LoVo (cell line): ENCODE measurements at regions not wholly inside any gene's neighbourhood (a gene's known extent, or its start where the extent isn't known, plus 50 kb on each side); places are given as distances from the start of the nearest gene placed in this dataset.

Source experiments
- DNase-seq: peaks from one replicate; pipeline ENCODE4 v3.0.0-alpha.2; 2016; ENCODE audit warnings: low spot score

DNA sequence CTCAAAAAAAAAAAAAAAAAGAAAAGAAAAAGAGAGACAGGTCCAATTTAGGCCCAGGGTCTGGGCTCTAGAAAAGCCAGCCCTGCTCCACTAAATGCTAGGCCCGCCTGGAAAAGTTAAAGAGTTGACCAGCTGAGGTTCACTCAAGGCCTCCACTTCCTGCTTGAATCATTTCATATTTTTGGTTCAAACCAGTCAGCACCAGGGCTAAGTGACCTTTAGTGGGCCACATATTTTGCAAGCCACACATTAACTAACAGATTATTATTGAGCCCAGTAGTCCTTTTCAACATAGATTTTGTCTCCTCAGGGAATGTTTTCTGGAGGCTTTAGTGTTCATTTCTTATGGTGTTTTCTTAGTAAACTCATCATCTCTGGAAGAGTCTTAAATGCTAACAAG lies 156.6 kb downstream of the TLR4 start:
- DNase-seq, result no peak

DNA sequence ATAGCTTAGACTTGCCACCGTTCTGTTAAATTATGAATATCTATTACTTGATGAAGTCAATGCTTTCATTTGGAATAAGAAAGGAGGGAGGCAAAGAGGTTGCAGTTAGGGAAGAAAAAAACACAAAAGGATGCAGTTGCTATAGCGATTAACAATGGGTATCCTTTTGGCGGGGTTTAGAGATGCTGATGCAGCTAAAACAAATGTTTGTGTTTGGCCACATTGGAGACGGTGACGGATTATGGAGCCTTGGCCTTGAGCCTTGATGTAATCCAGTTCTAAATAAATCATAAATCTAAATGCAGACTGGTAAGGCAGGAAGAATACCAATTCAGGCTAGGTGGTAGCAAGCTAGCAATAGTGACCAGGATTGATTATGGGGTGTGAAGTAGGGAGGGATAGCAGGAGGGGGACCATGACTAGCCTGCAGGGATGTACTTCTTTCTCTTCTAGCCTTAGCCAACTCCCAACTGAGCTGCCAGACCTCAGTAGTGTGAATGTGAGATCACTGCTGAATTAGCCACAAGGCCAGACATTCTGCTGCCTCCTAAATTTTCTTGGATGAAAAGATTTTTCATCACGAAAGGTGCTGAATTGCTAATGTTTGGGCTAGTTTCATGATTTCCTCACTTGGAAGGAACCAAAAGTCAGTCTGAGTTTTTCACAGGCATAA lies 160.3 kb downstream of the TLR4 start:
- DNase-seq, result no peak

DNA sequence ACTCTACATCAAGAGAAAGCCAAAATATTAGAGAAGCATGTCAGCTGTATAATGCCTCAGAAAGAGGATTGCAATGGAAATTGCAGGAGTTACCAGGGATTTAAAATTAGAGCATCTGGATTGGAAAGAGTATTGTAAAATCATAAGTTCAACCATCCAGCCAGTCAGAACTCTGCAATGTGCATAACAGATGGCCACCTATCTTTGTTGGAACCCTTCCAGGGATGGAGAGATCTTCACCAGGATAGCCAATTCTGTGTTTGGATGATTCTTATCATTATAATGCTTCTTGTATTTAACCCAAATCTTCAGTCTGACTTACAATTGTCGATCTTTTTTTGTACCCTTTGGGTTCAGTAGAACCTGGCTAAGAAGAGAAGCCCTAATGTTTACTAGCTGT lies 164.4 kb downstream of the TLR4 start:
- no peak for DNase-seq

DNA sequence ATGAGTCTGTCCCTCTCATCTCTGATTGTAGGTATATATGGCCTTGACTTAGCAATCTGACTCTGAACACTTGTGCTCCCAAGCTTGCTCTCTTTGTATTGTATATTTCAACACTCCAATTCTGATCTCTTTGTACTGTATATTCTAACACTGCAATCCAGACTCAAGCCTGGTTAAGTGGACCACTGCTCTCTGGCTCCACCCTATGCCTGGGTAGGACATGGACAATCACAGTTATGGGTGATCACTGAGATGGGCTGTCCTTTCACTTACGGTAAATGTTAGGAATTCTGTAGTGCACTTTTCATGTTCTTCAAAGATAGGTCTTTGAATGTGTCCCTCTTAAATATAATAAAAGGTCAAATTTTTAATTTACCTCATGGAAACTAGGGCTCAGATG lies 165.1 kb downstream of the TLR4 start:
- no peak for DNase-seq

DNA sequence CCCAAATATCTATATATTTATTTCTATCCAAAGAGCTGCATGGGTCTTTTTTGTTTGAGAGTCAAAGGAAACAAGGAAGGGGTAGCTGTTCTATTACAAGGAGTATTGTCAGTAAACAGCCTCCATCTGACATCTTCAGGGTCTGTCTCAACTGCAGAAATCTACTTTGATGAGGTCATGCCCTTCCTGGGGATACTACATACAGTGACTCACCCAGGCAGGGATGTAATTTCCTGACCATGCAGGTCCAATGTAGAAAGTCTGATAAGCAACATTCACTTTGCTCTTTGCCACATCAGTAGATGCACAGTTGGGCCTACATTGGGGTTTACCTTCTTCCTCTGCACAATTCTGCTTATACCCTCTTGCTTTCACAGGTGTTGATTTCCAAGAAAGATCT lies 165.5 kb downstream of the TLR4 start:
- DNase-seq, result no peak

DNA sequence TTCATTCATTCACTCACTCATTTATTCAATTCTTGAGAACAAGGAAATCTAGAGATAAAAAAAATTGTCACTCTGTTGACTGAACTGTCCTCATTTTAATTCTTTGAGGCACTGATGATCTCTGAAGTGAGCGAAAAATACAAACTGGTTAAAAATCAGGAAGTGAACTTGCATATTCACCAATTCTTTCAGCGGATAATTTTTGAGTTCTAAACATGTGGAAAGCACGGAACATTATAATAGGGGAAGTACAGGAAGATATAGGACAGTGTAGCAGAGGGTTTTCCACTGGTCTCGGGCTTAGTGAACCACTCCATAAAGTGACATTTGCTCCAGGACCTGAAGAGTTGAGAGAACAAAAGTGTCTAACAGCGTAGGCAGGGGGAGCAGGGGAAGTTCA lies 169.5 kb downstream of the TLR4 start:
- no peak for DNase-seq

DNA sequence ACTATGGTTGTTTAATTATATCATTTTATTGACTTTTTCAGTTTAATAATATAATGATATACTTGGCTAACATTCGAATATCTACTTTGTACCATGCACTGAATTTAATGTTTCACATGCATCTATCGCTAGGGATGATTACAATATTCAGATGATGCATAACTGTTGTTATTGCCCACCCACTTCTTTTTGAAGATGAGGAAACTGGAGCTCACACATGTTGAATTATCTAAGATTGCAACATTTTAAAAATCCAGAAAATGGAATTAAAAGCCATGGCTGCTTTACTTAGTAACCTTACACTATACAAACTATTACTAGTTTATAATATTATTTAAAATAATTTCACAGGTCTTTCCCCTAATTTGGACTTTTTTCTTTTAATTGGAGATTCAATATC lies 171.7 kb downstream of the TLR4 start:
- no peak for DNase-seq

DNA sequence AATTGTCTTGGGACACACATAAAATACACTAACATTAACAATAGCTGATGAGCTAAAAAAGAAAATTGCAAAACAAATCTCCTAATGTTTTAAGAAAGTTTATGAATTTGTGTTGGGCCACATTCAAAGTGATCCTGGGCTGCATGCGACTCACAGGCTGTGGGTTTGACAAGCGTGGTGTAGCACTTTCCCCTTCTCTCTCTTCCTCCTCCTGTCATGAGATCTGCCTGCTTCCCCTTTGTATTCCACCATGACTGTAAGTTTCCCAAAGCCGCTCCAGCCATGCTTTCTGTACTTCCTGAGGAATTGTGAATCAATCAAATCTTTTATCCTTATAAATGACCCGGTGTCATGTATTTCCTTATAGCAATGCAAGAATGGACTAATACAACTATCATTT lies 178.0 kb downstream of the TLR4 start:
- DNase-seq, result no peak

DNA sequence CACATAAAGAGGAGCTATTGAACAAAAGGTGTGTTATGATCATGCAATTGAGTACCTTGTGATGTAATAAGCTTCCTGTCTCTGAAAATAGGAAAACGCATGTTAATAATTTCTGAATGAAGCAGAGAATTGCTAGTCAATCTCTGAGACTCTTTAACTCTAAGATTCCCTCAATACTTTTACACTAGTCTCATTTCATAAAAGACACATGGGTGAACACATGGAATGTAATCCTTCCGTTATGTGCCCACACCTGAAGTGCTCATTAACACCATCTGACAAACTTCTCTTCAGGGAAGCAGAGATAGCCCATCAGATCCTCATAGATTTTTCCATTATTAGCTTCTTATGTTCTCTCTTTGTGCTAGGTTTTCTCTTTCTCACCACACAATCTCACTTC lies 182.4 kb downstream of the TLR4 start:
- DNase-seq, result no peak

DNA sequence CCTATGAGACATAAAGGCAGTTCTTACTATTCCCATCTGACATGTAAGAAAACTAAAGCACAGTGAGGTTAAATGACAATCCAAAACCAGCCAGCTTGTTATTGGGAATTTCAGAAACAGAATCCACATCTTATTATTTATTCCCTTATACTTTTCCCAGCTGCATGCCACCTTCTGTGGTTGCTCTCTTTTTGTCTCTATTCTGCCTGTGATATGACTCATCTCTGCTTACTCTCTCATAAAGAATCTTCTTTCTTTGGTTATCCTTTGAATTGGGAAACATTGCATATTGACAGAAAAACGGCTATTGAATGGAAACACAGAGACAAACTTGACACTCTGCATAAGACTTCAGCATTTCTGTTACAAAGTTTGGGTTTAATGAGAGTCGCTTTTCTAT lies 183.2 kb downstream of the TLR4 start:
- DNase-seq, result no peak

DNA sequence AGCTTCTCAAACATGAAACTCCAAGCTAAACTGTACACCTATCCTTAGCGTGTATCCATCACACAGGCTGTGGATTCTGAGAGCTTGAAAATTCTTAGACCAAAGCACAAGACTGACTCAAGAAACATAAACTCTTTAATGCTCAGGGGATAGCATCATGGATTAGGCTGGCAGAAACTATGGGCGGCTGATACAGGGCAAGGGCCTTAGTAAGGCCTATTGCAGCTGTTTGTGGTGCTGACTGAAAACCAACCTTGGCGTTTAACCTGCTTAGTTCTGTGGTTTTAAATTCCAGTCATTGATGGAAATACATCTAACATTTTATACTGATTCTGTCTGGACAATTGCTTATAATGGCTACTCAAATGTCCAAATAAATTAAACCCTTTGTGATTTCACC lies 183.7 kb downstream of the TLR4 start:
- DNase-seq, result no peak

DNA sequence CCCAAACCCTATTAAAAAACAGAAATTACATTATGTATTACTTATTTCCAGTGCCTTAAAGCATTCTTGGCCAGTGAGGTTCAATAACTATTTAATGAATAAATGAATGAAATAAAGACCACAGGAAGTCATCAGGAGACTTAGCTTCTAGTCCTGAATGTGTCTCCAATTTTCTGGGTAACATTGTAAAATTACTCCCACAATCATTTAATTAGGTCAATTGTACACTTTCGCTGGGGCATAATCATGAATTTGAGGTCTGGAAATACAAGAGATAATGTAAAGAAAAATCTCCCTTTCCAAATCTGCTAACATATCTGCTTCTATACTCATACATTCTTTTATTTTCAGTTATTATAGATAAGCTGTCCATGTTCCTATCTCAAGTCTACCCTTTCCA lies 199.2 kb downstream of the TLR4 start:
- DNase-seq, result no peak

DNA sequence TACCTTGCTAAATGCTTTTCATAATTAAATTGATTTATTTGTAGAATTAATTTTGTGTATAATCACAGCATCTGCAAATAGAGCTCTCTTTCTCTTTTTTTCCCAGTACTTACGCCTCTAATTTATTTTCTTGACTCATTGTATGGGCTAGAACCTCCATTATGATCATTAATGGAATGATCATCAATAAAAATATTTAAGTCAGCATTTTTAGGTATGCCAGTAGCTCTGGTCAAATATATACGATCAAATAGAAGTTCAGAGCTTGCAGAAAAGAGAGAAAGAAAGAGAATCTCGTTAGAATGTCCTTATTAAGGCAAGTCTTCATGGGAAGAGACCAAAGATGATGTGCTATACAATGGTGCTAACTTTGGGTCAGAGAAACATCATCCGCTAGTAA lies 202.6 kb downstream of the TLR4 start:
- DNase-seq, result no peak

DNA sequence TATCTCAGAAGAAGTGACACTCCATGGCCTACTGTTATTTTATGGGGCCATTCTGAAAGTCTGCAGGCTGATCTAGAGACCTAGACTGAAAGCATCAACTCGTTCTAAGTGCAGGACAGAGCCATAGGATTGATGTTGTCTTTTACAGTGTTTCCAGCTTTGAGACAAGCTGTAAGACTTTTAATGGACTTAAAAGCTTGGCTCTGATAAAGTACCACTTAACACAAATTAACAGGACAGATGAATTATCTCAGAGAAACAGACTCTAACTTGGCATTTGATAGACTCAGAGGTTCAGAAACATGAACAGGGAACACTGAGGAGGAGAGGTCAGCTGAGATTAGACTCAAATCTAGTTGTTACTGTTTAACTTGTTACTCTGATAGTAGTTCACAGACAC lies 203.2 kb downstream of the TLR4 start:
- DNase-seq, result no peak

DNA sequence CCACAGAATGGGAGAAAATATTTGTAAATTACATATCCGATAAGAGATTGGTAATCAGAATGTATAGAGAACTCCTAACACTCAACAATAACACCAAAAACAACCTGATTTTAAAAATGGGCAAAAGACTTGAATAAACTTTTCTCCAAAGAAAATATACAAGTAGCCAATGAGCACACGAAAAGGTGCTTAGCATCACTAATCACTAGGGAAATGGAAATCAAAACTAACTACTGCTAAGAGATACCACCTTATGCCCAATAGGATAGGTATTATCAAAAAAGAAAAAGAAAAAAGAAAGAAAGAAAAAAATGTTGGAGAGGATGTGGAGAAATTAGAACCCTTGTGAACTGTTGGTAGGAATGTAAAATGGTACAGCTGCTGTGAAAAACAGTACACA lies 212.1 kb downstream of the TLR4 start:
- no peak for DNase-seq

DNA sequence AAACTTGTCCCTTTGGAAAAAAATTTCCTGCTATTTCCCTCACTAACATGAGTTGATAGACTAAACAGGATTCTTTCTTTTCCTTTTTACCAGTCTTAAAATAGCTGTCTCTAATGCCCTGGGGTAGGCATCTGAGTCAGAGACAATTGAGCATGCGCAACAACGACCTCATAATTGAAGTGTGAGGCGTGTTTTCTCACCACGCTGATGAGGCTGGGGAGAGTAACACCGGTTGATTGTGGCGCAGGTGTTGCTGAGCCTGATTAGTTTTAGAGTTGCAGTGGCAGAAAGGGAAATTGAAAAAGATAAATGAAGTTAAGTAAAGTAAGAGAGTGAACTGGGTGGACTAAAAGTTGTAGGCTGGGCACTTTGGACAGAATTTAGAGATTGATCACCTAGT lies 213.7 kb downstream of the TLR4 start:
- no peak for DNase-seq

DNA sequence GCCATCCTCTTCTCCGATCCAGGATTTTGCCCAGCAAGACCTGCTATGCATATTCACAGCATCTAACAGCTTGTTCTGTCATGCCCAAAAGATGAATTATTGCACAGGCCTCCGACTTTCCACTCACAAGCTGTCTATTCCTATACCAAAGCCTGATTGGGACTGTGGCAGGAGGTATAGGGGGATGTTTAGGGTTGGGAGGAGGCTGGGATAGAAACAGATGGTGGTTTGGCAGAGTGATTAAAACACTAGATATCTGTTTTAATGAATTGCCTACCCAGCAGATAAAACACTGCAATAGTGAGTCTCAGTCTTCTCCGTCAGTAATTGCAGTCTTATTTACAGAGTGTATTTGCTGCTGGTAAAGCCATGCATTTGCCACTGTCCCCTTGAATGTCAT lies 215.3 kb downstream of the TLR4 start:
- no peak for DNase-seq

DNA sequence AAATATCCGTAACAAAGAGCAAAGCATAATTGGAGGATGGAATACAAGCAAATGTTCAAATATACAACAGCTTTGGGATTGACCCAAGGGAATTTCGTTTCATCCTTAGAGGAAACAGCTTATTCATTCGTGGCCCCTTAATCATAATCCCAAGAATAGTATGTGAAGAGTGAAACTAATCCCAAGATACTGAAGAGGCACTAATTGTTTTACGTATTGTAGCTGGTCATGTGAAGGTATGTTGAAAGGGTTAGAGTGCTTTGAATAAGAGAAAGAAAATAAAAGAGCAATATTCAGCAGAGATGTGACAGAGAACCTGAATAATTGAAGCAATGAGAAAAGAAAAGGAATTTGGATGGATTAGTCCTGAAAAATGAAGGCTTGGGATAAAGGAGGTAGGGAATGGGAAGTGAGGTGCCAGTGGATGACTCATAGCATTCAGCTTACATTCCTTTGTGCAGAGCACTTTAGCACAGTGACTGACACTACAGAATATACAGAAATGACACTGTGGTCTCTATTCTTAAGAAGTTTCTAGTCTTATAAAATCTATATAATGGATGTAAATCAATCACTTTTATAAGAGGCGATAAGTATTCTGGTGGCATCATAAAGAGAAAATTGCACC lies 221.9 kb downstream of the TLR4 start:
- DNase-seq, result no peak

DNA sequence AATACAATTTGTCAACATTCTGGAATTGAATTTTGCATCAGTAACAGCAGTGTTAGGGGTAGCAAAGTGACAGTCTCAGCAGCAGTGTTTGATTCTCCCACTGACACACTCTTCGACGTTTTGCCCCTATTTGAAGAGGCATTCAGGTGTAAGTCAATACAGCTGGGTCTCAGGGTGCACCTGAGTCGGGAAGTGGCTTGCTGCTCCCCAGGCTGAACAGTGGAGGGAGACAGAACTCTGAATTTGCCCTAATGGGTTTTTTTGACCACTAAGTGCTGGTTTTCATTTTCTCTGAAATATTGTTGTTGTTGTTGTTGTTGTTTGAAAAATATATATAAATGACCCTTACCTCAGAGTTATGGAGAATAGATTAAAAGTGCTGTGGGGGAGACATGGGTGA lies 223.2 kb downstream of the TLR4 start:
- no peak for DNase-seq

DNA sequence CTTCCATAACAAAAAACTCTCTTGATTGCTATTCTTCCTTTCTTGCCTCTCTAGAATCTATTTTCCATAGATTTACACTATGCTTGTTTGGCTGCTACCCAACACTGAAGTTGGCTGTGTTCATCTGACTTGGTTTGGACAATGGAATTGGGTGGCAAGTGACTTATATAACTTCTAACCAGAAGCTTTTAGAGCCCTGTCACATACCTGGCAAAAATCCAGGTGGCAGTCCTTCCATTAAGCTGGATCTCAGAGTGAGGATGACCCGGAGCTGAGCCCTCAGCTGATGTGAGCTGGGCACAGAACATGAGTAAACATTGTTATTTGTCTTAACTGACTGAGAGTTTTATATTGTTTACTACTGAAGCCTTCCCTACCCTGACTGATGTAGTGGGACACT lies 225.7 kb downstream of the TLR4 start:
- no peak for DNase-seq

DNA sequence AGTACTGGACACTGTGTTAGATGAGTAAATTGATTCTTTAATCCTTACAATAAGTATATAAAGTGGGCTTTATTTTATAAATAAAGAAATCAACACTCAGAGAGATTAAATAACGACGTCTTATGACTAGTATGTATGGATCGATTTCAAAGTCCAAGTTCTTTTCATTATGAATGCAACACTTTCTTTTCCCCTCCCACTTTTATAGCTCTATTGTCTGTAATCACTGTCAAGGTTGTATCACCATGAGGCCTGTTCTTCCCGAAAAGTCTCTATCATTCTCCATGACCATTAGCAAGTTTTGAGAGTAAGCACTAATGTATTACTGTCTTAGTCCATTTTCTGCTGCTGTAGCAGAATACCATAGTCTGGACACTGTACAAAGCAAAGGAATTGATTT lies 228.4 kb downstream of the TLR4 start:
- no peak for DNase-seq

DNA sequence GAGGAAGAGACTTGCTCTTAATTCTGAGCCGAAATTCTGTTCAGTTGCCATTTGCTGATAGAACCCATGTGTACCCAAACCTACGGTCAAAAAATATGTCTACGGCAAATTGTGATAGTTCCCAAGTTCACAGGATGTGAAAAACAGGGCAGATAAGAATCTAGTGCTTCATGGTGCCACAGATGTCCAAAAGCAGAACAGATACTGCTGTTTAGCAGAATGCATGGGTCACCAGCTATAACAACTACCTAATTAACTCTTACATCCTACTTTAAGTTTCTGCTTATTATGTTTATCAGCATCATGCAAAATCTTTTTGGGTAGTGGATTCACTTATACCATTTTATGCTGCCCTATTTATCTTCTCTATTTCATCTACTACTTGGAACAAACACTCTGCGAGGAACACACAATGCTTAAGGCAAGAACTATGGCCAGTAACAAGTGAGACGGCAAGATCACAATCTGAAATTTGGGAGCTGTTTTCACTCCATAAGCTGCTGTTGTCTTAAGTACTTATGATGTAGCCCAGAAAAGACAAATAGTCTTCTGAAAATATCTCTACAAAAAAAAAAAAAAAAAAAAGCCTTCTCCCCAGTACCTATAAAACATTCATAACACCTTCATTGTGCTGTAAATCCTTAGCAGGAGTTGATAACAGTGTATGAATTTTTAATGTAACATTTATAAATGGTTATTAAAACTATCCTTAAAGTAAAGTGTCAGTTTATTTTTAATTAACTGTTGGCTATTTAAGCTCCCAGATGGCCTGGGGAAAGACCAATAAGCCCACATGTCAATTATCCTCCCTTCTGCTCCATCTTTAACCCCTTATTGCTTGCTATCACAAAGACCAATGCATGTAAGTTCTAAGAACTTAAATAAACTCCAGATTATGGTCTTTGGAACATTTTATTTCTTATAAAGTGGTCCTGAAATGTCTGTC lies 232.3 kb downstream of the TLR4 start:
- DNase-seq, result no peak

DNA sequence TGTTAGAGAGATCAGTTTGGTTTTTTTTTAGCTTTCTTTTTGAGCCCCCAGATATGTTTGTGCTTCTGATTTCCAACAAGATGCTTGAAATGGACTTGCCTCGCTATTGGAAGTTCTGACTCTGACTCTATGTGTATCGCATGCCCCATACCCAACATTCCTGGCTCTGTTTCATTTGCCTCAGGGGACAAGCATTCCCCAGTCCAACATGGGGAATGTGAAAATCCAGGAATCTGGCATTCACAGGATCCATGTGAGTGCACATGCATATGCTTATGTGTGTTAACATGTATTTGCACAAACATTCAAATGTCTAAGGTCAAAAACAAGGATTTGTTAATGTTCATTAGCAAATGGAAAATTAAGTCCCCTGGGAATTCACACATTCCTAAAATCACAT lies 233.9 kb downstream of the TLR4 start:
- no peak for DNase-seq
